Neural cell (in vitro differentiated cells): ENCODE measurements at regions not wholly inside any gene's neighbourhood (a gene's known extent, or its start where the extent isn't known, plus 50 kb on each side); places are given as distances from the start of the nearest gene placed in this dataset.

Experiments
- H2AFZ ChIP-seq: fragments of 200-600, 300-800 bp; sonication (generic), shearing (Covaris generic); 2 replicates; pipeline ENCODE4 v1.6.0; 2014; ENCODE audit warnings: low read depth, mild to moderate bottlenecking, antibody characterized with exemption, low read length, moderate library complexity
- H3F3A ChIP-seq: fragments of 200-600 bp; shearing (Covaris generic); 2 replicates; pipeline ENCODE4 v1.6.1; 2016; ENCODE audit warnings: mild to moderate bottlenecking, moderate library complexity, mixed read lengths, antibody characterized with exemption, low read length; ENCODE audit not compliant: insufficient read depth, poor library complexity, severe bottlenecking
- H3K27ac ChIP-seq: fragments of 200-600, 300-800 bp; sonication (generic), shearing (Covaris generic); 2 replicates; pipeline ENCODE4 v1.5.1; 2014; ENCODE audit warnings: mild to moderate bottlenecking, low read length, moderate library complexity
- H3K27me3 ChIP-seq: fragments of 300-800, 200-600 bp; sonication (generic), shearing (Covaris generic); 2 replicates; pipeline ENCODE4 v1.6.0; 2014; ENCODE audit warnings: mild to moderate bottlenecking, low read depth, low read length, moderate library complexity; ENCODE audit not compliant: insufficient read depth
- H3K36me3 ChIP-seq: fragments of 300-800, 200-600 bp; sonication (generic), shearing (Covaris generic); 2 replicates; pipeline ENCODE4 v1.5.1; 2014; ENCODE audit warnings: mild to moderate bottlenecking, antibody characterized with exemption, low read length, moderate library complexity; ENCODE audit not compliant: insufficient read depth
- H3K4me2 ChIP-seq: fragments of 300-800, 200-600 bp; sonication (generic), shearing (Covaris generic); 2 replicates; pipeline ENCODE4 v1.6.0; 2014; ENCODE audit warnings: mild to moderate bottlenecking, low read length
- H3K4me3 ChIP-seq: fragments of 300-800, 200-600 bp; sonication (generic), shearing (Covaris generic); 2 replicates; pipeline ENCODE4 v1.5.1; 2014; ENCODE audit warnings: mild to moderate bottlenecking, low read length, moderate library complexity
- H3K79me2 ChIP-seq: fragments of 200-600 bp; shearing (Covaris generic); replicated peaks from 2 replicates; pipeline ENCODE4 v1.6.0; 2014; ENCODE audit warnings: mild to moderate bottlenecking, low read length, moderate library complexity; ENCODE audit not compliant: insufficient read depth
- H3K9ac ChIP-seq: fragments of 300-800, 200-600 bp; sonication (generic), shearing (Covaris generic); 2 replicates; pipeline ENCODE4 v1.6.1; 2016; ENCODE audit warnings: mild to moderate bottlenecking, low read length, mixed read lengths
- H3K9me2 ChIP-seq: fragments of 200-600 bp; shearing (Covaris generic); 2 replicates; pipeline ENCODE4 v1.6.1; 2016; ENCODE audit warnings: mild to moderate bottlenecking, low read length, mixed read lengths; ENCODE audit not compliant: insufficient read depth
- H3K9me3 ChIP-seq: fragments of 200-600, 300-800 bp; sonication (generic), shearing (Covaris generic); 2 replicates; pipeline ENCODE4 v1.6.1; 2016; ENCODE audit warnings: mild to moderate bottlenecking, mixed run types, low read length, moderate library complexity, mixed read lengths
- H4K20me1 ChIP-seq: fragments of 200-600 bp; shearing (Covaris generic); 2 replicates; pipeline ENCODE4 v1.6.1; 2016; ENCODE audit warnings: mild to moderate bottlenecking, mixed run types; ENCODE audit not compliant: insufficient read depth
- EP300 ChIP-seq: fragments of 450-650 bp; conservative IDR thresholded peaks from 2 replicates; pipeline ENCODE4 v1.6.1; 2014; ENCODE audit warnings: antibody characterized with exemption, mild to moderate bottlenecking, moderate library complexity; ENCODE audit not compliant: poor library complexity, severe bottlenecking
- EZH2 ChIP-seq: fragments of 200-600, 300-800 bp; shearing (Covaris generic), sonication (generic); IDR thresholded peaks from 2 replicates; pipeline ENCODE4 v1.6.1; 2014; ENCODE audit warnings: antibody characterized with exemption, low read length, borderline replicate concordance, mild to moderate bottlenecking; ENCODE audit not compliant: insufficient read depth, poor library complexity, severe bottlenecking
- MXI1 ChIP-seq: fragments of 450-650 bp; conservative IDR thresholded peaks from 2 replicates; pipeline ENCODE4 v1.6.1; 2014; ENCODE audit warnings: antibody characterized with exemption, mild to moderate bottlenecking; ENCODE audit not compliant: poor library complexity, severe bottlenecking
- POLR2AphosphoS5 ChIP-seq: IDR thresholded peaks from 2 replicates; pipeline ENCODE4 v1.6.1; 2012
- RAD21 ChIP-seq: fragments of 450-650 bp; conservative IDR thresholded peaks from 2 replicates; pipeline ENCODE4 v1.6.1; 2014; ENCODE audit warnings: antibody characterized with exemption, mild to moderate bottlenecking, moderate library complexity
- SMC3 ChIP-seq: fragments of 450-650 bp; conservative IDR thresholded peaks from 2 replicates; pipeline ENCODE4 v1.6.1; 2014; ENCODE audit warnings: antibody characterized with exemption, mild to moderate bottlenecking, moderate library complexity; ENCODE audit not compliant: poor library complexity
- TAF1 ChIP-seq: IDR thresholded peaks from 2 replicates; pipeline ENCODE4 v1.6.1; 2012; ENCODE audit warnings: low read depth
- TF ChIP-seq, protein P1 (sequence below): fragments of 450-650 bp; IDR thresholded peaks from 2 replicates; pipeline ENCODE4 v1.5.1; 2014; ENCODE audit warnings: antibody characterized with exemption, mild to moderate bottlenecking, moderate library complexity; ENCODE audit not compliant: poor library complexity, severe bottlenecking
- TF ChIP-seq, protein P2 (sequence below): IDR thresholded peaks from 2 replicates; pipeline ENCODE4 v1.6.1; 2012; ENCODE audit warnings: borderline replicate concordance

DNA sequence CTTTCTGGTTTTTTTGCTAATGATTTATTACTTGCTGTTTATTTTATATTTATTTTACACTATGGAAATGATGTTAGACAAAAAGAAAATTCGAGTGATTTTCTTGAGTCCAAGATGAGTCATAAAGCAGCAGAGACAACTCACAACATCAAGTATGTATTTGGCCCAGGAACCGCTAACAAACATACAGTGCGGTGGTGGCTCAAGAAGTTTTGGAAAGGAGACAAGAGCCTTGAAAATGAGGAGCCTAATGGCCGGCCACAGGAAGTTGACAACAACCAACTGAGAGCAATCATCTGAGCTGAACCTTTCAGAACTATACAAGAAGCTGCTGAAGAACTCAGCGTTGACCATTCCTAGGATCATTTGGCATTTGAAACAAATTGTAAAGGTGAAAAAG lies 594.1 kb downstream of the SATB2 start:
- Histone ChIP-seq H3K27me3 (no peaks in the 10 kb centered on the region), H3K4me3 (no peak overlapping the region), H3K9ac (no peak overlapping the region), H3K79me2 (no peaks in the 10 kb centered on the region), H4K20me1 (no peaks in the 10 kb centered on the region), H3K9me3 (peaks cover 6% of the 10 kb centered on the region), H3K36me3 (no peaks in the 10 kb centered on the region), H3K27ac (no peak overlapping the region), H3K4me2 (no peak overlapping the region), H2AFZ (no peak overlapping the region), H3K9me2 (no peaks in the 10 kb centered on the region), H3F3A (no peaks in the 10 kb centered on the region)
- TF ChIP-seq, protein P1, sequence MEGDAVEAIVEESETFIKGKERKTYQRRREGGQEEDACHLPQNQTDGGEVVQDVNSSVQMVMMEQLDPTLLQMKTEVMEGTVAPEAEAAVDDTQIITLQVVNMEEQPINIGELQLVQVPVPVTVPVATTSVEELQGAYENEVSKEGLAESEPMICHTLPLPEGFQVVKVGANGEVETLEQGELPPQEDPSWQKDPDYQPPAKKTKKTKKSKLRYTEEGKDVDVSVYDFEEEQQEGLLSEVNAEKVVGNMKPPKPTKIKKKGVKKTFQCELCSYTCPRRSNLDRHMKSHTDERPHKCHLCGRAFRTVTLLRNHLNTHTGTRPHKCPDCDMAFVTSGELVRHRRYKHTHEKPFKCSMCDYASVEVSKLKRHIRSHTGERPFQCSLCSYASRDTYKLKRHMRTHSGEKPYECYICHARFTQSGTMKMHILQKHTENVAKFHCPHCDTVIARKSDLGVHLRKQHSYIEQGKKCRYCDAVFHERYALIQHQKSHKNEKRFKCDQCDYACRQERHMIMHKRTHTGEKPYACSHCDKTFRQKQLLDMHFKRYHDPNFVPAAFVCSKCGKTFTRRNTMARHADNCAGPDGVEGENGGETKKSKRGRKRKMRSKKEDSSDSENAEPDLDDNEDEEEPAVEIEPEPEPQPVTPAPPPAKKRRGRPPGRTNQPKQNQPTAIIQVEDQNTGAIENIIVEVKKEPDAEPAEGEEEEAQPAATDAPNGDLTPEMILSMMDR, result no peak
- TF ChIP-seq RAD21 (no peak), EZH2 (no peak), TAF1 (no peak), POLR2AphosphoS5 (no peak), SMC3 (no peak), EP300 (no peak), MXI1 (no peak)
- TF ChIP-seq, protein P2, sequence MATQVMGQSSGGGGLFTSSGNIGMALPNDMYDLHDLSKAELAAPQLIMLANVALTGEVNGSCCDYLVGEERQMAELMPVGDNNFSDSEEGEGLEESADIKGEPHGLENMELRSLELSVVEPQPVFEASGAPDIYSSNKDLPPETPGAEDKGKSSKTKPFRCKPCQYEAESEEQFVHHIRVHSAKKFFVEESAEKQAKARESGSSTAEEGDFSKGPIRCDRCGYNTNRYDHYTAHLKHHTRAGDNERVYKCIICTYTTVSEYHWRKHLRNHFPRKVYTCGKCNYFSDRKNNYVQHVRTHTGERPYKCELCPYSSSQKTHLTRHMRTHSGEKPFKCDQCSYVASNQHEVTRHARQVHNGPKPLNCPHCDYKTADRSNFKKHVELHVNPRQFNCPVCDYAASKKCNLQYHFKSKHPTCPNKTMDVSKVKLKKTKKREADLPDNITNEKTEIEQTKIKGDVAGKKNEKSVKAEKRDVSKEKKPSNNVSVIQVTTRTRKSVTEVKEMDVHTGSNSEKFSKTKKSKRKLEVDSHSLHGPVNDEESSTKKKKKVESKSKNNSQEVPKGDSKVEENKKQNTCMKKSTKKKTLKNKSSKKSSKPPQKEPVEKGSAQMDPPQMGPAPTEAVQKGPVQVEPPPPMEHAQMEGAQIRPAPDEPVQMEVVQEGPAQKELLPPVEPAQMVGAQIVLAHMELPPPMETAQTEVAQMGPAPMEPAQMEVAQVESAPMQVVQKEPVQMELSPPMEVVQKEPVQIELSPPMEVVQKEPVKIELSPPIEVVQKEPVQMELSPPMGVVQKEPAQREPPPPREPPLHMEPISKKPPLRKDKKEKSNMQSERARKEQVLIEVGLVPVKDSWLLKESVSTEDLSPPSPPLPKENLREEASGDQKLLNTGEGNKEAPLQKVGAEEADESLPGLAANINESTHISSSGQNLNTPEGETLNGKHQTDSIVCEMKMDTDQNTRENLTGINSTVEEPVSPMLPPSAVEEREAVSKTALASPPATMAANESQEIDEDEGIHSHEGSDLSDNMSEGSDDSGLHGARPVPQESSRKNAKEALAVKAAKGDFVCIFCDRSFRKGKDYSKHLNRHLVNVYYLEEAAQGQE, result no peak

DNA sequence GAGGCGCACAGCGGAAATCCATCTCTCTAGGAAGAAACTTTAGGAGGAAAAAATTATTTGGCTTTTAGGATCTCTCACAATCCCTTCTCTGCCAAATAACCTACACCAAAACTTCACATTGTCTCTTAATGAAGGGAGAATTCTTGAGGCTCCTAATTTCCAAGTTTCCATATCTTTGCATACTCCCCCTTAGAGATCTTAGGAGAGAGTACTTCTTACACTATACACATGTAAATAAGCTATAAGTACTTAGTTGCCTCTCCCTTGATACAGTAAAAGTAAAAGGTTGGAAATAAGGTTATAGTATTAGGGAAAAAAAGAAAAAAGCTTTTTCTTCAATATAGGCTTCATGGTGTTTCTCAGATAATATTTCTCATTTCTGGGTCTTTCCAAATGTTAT lies 596.7 kb downstream of the SATB2 start:
- no peak overlapping the region for H3K4me2 ChIP-seq
- H3K9me3 ChIP-seq, result peaks cover 6% of the 10 kb centered on the region
- H3K36me3 ChIP-seq, result no peaks in the 10 kb centered on the region
- no peaks in the 10 kb centered on the region for H3F3A ChIP-seq
- H3K9me2 ChIP-seq, result no peaks in the 10 kb centered on the region
- no peak overlapping the region for H3K9ac ChIP-seq
- H3K27me3 ChIP-seq, result no peaks in the 10 kb centered on the region
- no peak overlapping the region for H3K4me3 ChIP-seq
- no peaks in the 10 kb centered on the region for H4K20me1 ChIP-seq
- H3K79me2 ChIP-seq, result no peaks in the 10 kb centered on the region
- TF ChIP-seq EZH2 (no peak), TAF1 (no peak), MXI1 (no peak), POLR2AphosphoS5 (no peak), EP300 (no peak), RAD21 (no peak), SMC3 (no peak)
- TF ChIP-seq, protein P1, result no peak
- TF ChIP-seq, protein P2, result no peak
- no peak overlapping the region for H3K27ac ChIP-seq
- H2AFZ ChIP-seq, result no peak overlapping the region
